ENCODE measurements at regions not wholly inside any gene's neighbourhood (a gene's known extent, or its start where the extent isn't known, plus 50 kb on each side); places are given as distances from the start of the nearest gene placed in this dataset.

DNA sequence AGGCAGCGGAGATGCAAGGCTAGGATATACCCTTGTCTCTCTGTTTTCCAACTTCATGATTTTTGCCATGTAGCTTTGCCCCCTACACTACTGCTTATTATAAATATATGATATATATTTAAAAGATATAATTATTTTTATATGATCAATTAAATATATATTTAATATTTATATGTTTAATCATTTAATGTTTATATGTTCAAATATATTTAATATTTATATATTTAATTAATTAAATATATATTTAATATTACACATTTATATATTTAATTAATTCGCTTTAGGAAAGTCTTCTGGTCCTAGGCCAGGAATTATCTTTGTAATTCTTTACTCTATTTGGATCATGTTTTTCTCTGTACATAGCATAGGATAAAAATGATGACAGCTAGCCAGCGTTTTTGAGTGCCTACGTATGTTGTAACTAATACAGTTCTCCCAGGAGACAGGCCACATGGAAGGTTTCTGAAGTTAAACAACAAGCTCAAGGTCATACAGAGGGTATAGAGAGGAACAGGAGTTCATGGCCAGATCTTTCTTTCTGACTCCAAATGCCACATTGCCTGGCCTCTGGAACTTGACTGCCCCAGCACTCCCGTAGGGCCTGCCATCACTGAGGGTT is 192.5 kb downstream of the KCNA5 start:
- TF ChIP-seq, protein P1, sequence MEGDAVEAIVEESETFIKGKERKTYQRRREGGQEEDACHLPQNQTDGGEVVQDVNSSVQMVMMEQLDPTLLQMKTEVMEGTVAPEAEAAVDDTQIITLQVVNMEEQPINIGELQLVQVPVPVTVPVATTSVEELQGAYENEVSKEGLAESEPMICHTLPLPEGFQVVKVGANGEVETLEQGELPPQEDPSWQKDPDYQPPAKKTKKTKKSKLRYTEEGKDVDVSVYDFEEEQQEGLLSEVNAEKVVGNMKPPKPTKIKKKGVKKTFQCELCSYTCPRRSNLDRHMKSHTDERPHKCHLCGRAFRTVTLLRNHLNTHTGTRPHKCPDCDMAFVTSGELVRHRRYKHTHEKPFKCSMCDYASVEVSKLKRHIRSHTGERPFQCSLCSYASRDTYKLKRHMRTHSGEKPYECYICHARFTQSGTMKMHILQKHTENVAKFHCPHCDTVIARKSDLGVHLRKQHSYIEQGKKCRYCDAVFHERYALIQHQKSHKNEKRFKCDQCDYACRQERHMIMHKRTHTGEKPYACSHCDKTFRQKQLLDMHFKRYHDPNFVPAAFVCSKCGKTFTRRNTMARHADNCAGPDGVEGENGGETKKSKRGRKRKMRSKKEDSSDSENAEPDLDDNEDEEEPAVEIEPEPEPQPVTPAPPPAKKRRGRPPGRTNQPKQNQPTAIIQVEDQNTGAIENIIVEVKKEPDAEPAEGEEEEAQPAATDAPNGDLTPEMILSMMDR (IDR thresholded peaks at IDR 0.05; ENCODE audit: borderline replicate concordance, insufficient read depth, low read depth, low read length) = no peak
- H3K4me3 ChIP-seq (ENCODE audit: low read depth, low read length) = no peak overlapping the region

DNA sequence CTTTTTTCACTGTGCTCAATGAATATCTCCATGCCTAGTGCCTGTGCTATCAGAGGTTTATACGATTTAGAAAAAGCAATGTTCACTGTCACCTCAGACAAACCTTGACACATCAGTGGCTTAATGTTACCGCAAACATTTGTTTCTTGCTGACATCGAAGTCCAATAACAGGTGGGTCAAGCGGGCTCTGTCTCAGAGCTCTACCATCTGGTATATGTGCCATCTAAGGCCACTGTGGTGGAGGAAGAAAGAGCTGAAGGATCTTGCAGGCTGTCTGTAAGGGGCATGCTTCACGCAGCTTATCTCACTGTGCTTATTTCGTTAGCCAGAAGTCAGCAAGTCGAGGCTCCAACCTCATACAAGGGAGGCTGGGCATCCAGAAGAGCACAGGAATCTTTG is 189.5 kb upstream of the NTF3 start:
- H3K4me3 ChIP-seq (ENCODE audit: low read depth, low read length) = no peak overlapping the region
- TF ChIP-seq, protein P1 (IDR thresholded peaks at IDR 0.05; ENCODE audit: borderline replicate concordance, insufficient read depth, low read depth, low read length) = no peak

DNA sequence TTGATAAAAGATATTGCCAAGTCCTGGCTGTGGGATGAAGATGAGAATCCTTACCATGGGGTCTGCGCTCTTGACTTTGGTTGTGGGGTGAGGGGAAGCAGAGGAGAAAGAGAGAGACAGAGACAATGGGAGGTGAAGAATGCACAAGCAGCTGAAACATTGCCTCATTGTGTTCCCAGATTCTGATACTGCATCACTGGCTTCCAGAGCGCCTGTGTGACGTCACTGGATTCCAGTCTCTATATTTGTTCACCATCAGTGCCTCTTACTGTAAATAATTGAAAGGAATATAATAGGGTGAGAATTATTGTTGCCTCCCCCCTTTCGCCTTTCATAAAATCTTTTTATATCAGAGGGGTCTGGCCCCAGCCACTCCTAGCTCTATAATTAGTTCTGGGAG is 188.9 kb upstream of the NTF3 start:
- H3K4me3 ChIP-seq (ENCODE audit: low read depth, low read length) = no peak overlapping the region
- TF ChIP-seq, protein P1 (IDR thresholded peaks at IDR 0.05; ENCODE audit: borderline replicate concordance, insufficient read depth, low read depth, low read length) = no peak

DNA sequence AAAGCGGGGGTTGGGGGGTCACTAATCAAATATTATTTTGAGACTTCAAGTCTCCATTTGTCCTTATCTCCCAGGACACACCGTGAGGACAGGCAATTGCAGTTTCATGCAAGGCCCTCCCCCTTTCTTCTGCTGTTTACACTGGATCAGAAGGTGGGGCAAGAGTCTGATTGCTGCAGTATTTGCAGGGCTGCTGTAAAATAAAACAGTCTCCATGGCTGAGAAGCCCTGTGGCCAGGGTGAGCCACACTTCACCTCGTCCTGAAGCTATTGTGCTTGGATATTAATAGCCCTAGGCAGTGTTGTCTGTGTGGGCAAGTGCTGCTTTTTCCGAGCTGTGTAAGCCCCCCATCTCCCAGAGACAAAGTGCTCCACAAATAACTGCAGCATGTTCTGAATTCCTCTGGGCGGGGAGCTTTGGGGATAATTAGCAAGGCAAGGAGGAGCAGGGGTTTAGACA is 187.4 kb upstream of the NTF3 start:
- TF ChIP-seq, protein P1 (IDR thresholded peaks at IDR 0.05; ENCODE audit: borderline replicate concordance, insufficient read depth, low read depth, low read length) = no peak

DNA sequence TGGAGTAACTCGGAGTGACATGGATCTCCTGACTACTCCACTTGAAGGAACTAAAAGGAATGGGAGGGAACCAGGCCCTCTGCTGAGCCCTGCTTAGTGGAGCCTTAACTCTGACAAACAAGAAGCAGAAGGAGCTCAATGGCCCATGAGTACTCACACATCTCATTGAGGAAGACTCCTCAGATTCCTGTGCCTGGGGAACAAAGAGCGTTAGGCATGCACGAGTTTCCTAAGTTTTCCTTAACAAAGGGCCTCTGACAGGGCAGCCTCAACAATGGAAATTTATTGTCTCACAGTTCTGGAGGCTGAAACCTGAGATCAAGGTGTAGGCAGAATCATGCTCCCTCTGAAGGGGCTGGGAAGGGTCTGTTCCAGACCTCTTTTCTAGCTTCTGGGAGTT is 185.7 kb upstream of the NTF3 start:
- no peak overlapping the region for H3K4me3 ChIP-seq (ENCODE audit: low read depth, low read length)
- TF ChIP-seq, protein P1 (IDR thresholded peaks at IDR 0.05; ENCODE audit: borderline replicate concordance, insufficient read depth, low read depth, low read length) = no peak

More for the DNA sequence above, 187.4 kb upstream of the NTF3 start:
- no peak overlapping the region for H3K4me3 ChIP-seq (ENCODE audit: low read depth, low read length)

DNA sequence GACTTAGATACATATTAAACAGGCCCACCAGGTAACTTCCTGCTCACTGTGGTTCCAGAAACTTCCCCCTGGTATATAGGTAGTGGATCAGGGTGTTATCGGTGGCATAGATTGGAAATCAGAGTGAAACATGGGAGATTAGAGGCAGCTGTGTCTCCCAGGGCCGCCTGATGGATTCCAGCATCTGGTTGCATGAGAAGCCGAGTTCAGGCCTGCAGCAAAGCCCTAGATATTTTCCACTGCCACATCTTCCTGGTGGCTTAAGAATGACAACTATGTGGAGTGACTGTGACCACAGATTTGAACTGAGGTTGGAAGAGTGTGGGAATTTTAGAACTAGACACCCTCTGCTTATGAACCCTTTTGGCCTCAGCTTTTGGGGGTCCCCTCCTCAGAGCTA is 184.8 kb upstream of the NTF3 start:
- TF ChIP-seq, protein P1 (IDR thresholded peaks at IDR 0.05; ENCODE audit: borderline replicate concordance, insufficient read depth, low read depth, low read length) = no peak
- H3K4me3 ChIP-seq (ENCODE audit: low read depth, low read length) = no peak overlapping the region

DNA sequence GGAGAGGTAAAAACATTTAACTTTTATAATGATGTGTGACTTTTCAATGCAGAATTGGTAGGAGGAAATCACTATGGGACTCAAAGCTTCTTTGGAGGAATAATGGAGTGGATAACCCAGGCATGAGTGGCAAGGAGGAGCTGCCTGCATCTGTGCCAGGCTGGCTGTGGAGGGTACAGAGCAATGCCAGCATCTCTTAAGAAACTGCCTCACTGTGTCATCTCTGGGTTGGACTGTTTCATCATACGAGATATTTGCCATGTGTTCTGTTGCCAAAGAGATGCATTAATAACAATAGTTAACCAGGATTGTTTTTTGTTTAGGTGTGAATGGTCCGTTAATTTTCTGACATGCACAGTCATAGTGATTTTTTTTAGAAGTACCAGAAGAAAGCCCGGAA is 183.7 kb upstream of the NTF3 start:
- H3K4me3 ChIP-seq (ENCODE audit: low read depth, low read length) = no peak overlapping the region
- TF ChIP-seq, protein P1 (IDR thresholded peaks at IDR 0.05; ENCODE audit: borderline replicate concordance, insufficient read depth, low read depth, low read length) = no peak

All from GM12875 (cell line).